ENCODE measurements at regions not wholly inside any gene's neighbourhood (a gene's known extent, or its start where the extent isn't known, plus 50 kb on each side); places are given as distances from the start of the nearest gene placed in this dataset.

- no peak for ATAC-seq
- no peaks in the 10 kb centered on the region for H3K9me3 Mint-ChIP-seq
- H3K4me2 ChIP-seq = no peak overlapping the region
- no peak for DNase-seq (ENCODE audit: low spot score)
- H3K27me3 ChIP-seq (ENCODE audit: insufficient read depth) = no peaks in the 10 kb centered on the region
- H3K27ac Mint-ChIP-seq = no peak overlapping the region
- H3K79me2 ChIP-seq (replicated peaks; ENCODE audit: insufficient read depth) = no peaks in the 10 kb centered on the region
- no peaks in the 10 kb centered on the region for H3K27me3 Mint-ChIP-seq (ENCODE audit: insufficient read depth, low read depth, poor library complexity)
- no peaks in the 10 kb centered on the region for H3K36me3 ChIP-seq (ENCODE audit: insufficient read depth)
- no peaks in the 10 kb centered on the region for H4K20me1 ChIP-seq (replicated peaks; ENCODE audit: insufficient read depth)
- TF ChIP-seq CREB1 (CRISPR knock-in tag; IDR thresholded peaks at IDR 0.05; ENCODE audit: low read depth) (no peak), ETS1 (IDR thresholded peaks at IDR 0.05) (no peak), POLR2AphosphoS5 (IDR thresholded peaks at IDR 0.05; ENCODE audit: low read depth) (no peak), JUNB (IDR thresholded peaks at IDR 0.05; ENCODE audit: unreplicated experiment) (no peak), REST (IDR thresholded peaks at IDR 0.05; ENCODE audit: unreplicated experiment) (no peak), EZH2 (IDR thresholded peaks at IDR 0.05; ENCODE audit: low read depth, unreplicated experiment) (no peak), CTCF (conservative IDR thresholded peaks at IDR 0.05; ENCODE audit: low read depth in 2 of 2) (no peak), ZNF331 (CRISPR knock-in tag; IDR thresholded peaks at IDR 0.05; ENCODE audit: low read depth) (no peak), EZH2phosphoT487 (IDR thresholded peaks at IDR 0.05; ENCODE audit: unreplicated experiment) (no peak)
- no peak overlapping the region for H3K4me3 ChIP-seq
- no peaks in the 10 kb centered on the region for H3K36me3 Mint-ChIP-seq (ENCODE audit: low read depth)
- H2AFZ ChIP-seq = no peak overlapping the region
- no peaks in the 10 kb centered on the region for H3K4me1 Mint-ChIP-seq
- no peak overlapping the region for H3K27ac ChIP-seq (ENCODE audit: low read depth)
- H3K4me3 Mint-ChIP-seq = no peak overlapping the region
- H3K4me1 ChIP-seq (ENCODE audit: insufficient read depth) = no peaks in the 10 kb centered on the region
- H3K9me2 ChIP-seq (ENCODE audit: insufficient read depth) = no peaks in the 10 kb centered on the region
- no peaks in the 10 kb centered on the region for H3F3A ChIP-seq (replicated peaks; ENCODE audit: low read depth)
Measured at GRCh38 chrX:138763761-138764160, 52.2 kb upstream of the FGF13 start.

- Mint-ChIP-seq H3K4me3 (no peak overlapping the region), H3K27me3 (ENCODE audit: insufficient read depth, low read depth, poor library complexity) (no peaks in the 10 kb centered on the region), H3K9me3 (no peaks in the 10 kb centered on the region), H3K4me1 (no peaks in the 10 kb centered on the region), H3K27ac (no peak overlapping the region), H3K36me3 (ENCODE audit: low read depth) (no peaks in the 10 kb centered on the region)
- DNase-seq (ENCODE audit: low spot score) = no peak
- Histone ChIP-seq H4K20me1 (replicated peaks; ENCODE audit: insufficient read depth) (no peaks in the 10 kb centered on the region), H2AFZ (no peak overlapping the region), H3K4me2 (no peak overlapping the region), H3F3A (replicated peaks; ENCODE audit: low read depth) (no peaks in the 10 kb centered on the region), H3K36me3 (ENCODE audit: insufficient read depth) (no peaks in the 10 kb centered on the region), H3K27ac (ENCODE audit: low read depth) (no peak overlapping the region), H3K27me3 (ENCODE audit: insufficient read depth) (no peaks in the 10 kb centered on the region), H3K79me2 (replicated peaks; ENCODE audit: insufficient read depth) (no peaks in the 10 kb centered on the region), H3K9me2 (ENCODE audit: insufficient read depth) (no peaks in the 10 kb centered on the region), H3K4me3 (no peak overlapping the region), H3K4me1 (ENCODE audit: insufficient read depth) (no peaks in the 10 kb centered on the region)
- ATAC-seq = no peak
- TF ChIP-seq CREB1 (CRISPR knock-in tag; IDR thresholded peaks at IDR 0.05; ENCODE audit: low read depth) (no peak), EZH2 (IDR thresholded peaks at IDR 0.05; ENCODE audit: low read depth, unreplicated experiment) (no peak), POLR2AphosphoS5 (IDR thresholded peaks at IDR 0.05; ENCODE audit: low read depth) (no peak), REST (IDR thresholded peaks at IDR 0.05; ENCODE audit: unreplicated experiment) (no peak), ZNF114 (CRISPR knock-in tag; IDR thresholded peaks at IDR 0.05) (no peak)
Measured at GRCh38 chrX:138761380-138761779, 49.9 kb upstream of the FGF13 start.
